Occipital lobe (tissue), 1 donor: ENCODE measurements at regions not wholly inside any gene's neighbourhood (a gene's known extent, or its start where the extent isn't known, plus 50 kb on each side); places are given as distances from the start of the nearest gene placed in this dataset.

Experiments used
- DNase-seq: peaks from one replicate; lab custom pipeline; 2025; lab: John Stamatoyannopoulos, UW

DNA sequence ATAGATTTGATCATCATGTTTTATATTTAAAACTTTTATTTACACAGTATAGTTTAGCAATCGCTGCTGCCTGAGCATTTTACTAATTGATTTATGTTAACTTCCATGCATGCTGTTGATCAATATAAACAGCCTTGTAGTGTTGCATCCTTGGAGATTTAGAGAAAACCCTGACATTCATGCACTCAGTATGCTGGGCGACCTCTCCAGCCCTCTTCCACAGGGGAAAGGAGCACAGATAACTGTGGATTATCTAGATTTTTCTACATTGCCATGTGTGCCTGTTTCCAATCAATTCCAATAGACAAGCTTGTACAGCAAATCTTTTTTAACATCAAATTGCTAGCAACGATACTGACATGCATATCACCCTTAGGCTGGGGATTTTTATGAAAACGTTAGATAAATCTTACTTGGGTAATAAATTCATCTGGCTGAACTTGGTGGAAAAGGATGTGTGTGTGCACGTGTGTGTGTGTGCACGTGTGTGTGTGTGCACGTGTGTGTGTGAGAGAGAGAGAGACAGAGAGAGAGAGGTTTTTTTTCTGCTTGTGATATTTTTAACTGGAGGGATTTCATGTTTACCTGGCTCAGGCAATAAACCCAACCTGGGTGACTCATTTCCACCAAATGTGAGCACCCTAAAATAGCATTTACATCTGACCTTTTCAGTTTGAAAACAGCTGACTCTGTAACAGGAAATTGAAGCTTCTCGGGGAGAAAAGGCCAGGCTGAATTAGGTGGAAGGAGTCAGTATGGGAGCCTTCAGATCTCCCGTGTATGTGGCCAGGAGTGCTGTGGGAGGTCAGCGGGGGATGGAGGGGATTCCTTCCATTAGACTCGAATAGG, 339.8 kb downstream of the PRDM2 start:
- no peak for DNase-seq

DNA sequence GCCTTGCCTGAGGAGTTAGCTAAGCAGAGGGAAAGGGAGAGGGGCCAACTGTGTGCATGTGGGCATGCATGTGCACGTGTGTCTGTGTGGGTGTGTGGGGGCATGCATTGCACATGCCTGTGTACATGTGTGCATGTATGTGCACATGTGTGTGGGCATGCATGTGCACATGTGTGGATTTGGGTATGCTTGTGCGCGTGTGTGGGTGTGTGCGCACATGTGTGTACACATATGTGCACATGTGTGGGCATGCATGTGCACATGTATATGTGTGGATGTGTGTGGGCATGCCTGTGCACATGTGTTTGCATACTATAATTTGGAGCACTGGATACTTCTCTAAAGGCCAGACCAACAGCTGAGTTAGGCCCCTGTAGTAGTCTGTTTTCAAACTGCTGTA, 350.0 kb downstream of the PRDM2 start:
- DNase-seq = no peak

DNA sequence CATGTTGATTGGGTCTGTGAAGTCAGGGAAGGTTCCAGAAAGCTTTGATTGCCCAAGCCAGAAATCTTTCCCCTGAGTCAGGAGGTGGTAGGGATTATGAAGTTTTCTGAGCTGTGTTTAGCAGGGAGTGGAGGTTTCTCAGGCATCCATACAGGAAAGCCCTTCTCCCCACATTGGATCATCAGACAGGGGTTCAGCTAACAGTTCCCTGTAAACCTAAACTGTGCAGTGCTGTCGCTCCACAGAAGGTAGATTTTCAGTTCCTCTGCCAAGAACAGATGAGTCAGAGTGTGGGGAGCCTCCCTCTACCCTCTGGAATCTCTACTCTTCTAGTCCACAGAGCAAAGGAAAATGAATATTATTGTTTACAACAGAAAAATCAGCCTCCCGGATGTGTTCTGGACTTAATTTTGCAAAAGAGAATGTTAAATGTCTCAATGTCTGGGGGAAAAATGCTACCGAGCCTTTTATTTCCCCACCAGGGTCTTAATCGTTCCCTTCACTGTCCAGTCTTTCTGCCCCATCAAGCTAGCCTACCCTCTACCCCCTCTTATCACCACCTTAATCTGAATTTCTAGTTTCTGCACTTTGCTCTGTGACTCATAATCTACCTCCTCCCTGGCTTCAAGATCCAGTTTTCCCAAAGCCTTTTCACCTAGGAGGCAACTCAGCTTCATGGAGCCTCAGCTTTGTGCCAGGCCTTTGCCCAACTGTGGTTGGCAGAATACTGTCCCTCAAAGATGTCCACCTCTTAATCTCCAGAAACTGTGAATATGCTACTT, 355.6 kb downstream of the PRDM2 start:
- DNase-seq = peak; percentile 6

DNA sequence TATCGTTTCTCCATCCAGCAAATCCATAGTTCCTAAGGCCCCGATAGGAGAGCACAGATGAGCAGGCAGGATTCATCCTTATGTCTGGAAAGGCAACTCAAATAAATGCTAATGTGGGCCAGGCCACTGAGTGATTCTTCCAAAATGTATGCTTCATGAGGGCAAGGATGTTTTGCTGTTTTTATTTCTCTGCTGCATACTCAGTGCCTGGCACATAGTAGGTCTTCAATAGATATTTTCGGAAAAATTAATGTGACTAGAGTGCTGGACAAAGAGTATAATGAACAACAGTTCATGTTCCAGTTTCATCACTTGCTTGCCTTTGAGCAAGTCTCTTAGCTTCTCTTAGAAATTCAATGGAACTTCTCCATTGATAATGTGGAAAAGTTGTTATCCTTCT, 357.7 kb downstream of the PRDM2 start:
- no peak for DNase-seq

DNA sequence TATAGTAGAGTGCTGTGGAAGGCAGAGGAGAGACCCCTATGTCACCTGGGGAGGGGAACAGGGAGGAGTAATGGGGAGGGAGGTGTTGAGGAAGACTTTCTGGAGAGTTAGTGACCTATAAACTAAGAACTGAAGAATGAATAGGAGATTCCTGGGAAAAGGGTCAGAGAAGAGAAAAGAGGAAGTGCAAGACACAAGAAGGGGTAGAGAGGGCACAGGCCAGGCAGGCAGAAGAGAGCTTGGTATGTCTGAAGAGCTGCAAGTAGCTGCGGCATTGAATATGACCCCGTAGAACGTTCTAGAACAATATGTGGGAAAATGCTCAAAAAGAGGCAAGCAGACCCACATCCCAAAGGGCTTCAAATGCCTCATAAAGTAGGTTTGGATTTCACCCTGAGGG, 361.2 kb downstream of the PRDM2 start:
- DNase-seq = no peak

DNA sequence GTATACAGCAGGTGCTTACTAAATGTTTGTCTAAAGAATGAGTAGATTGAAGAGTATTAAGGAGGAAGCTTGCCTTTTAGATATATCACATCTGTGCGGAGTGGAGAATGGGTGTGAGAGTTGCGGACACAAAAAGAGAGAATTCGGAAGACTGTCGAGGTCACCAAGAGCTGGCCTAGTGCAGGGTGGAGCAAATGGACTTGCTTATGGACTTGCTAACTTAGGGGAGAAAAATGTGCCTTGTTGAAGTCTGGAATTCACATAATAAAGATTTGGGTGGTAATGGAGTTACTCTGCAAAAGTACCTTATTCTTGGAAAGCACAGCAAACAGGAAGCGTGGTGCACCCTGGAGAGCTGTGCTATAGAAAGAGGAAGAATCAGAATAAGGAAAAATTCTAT, 361.7 kb downstream of the PRDM2 start:
- no peak for DNase-seq

DNA sequence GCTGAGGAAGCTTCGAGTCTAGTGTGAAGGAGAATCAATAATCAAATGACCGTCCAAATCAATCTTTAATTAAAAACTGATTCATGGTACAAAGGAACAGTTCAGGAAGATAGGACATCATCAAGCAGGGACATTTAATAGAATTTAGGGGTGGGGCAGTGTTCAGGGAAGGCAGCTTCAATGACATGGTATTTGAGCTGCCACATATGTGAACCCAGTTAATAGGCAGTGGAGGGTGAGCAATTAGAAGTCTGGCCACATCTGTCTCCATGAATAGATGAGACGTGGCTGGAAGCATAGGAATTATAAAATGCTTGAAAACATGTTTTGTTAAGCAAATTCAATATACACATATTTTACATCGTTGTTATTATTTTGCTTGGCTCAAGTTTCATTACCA, 362.7 kb downstream of the PRDM2 start:
- no peak for DNase-seq

DNA sequence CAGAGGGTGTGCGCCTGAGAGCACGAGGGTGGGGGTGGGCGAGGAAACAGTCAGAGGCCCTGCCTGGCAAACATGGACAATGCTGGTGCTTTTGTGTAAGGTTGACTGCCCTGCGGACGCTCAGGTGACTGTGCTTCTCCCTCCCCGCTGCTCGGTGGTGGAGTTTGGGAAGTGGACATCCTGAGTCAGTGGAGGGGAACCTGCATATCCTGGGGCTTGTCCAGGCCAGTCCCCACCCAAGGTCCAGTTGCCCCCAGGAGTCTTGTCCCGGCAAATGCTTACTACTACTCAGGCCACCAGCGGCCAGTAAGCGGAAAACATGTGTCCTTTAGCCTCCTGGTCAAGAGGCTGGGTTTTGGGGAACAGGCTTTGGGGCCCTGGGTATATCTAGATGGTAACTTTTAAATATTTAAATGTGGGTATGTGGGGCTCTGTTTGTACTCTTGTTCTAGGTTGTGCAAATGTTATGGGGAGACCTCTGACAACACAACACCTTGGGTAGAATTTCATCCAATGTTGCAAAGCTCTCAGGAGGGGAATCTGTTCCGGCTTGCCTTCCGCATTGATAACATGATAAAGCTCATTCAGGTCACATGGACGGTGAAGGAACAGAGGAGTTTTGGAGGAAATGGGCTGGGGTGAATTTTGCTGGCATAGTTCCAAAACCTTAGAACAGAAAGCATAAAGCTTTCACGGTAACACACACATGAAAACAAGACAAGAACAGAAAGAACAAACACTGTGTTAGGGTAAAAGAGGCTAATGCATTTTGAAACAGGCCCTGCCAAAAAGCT, 364.9 kb downstream of the PRDM2 start:
- DNase-seq = no peak

DNA sequence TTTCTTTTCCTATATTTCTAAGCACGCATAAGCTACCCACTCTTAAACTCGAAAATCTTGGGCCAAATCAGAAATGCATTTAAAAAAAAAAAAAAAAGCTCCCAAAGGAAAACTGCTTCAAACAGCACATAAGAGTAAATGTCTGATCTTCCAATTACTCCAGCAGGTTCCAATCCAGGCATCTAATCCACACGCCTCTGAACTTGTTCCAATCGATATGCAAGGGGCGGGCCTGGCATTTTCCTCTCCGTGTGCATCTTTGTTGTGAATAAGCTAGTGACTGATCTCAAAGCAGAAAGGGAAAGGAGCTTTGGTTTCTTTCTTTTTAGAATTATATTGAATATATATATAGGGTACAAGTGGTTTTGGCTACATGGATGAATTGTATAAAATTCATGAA, 365.5 kb downstream of the PRDM2 start:
- DNase-seq = no peak

DNA sequence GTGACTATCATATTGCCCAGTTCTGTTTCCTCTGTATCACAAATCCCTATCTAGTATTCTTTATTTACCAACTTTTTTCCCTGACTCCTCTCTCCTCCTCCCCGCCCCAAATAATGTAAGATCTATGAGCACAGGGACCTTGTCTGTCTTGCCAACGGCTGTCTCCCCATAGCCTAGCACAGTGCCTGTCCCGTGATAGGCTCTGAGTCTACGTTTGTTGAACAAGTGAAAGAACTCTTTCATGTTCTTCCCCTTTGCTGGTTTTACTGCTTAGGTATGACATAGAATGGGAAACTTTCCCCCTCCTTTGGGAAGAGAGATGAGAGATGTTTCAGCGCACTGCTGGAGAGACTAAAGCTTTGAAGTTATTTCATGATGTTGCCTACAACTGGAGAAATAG, 367.0 kb downstream of the PRDM2 start:
- no peak for DNase-seq

DNA sequence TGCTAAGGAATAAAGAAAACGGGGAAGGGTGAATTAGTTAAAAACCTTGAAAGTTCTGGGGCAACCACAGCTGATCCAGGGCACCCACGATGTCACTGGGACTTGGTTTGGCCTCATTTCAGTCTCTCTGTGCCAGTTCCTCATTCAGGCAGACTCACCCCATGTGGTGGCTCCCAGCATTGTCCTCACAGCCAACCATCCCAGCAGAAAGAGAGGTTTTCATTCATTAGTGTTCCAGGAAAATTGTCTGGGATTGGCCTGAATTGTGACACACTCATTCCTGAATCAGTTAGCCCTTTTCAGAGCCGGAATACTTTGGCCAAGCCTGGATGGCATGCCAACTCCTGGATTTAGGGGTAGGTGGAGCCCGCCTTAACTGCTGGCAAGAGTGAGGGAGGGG, 367.7 kb downstream of the PRDM2 start:
- DNase-seq = no peak

DNA sequence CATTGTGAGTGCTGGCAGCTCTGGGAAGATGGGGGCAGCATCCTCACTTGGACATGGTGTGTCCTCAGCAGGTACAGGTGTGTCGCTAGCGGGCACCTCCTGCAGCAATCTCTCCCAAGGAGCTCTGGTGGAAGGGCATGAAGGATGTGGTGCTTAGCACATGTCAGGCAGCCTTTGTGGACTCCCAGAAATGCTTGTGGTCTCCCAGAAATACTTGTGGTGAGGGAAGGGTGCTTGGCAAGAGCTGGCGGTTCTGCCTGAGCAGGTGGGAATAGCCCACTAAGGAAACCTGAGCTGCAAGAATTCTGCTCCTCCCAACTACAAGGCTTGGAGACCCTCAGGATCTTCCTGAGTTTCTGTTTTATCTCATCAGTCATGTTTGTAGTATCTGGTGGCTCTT, 371.6 kb downstream of the PRDM2 start:
- no peak for DNase-seq

DNA sequence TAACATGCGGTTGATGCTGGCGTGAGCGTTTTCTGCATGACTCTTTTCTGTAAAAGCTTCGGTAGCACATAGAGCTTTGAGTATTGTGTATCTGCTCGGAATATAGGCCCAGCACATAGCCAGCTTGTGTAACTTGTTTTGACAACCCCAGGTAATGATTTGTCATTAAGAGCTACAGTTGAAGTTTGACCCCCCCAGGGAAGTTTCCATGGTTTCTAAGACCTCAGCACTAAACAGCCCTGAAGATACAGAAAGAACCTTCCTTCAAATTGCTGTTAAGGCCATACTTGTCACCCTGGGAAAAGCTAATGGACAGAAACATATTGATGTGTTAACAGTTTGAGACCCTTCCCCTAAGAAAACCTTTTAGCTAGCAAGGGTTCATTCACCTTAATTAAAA, 380.7 kb downstream of the PRDM2 start:
- DNase-seq = no peak

DNA sequence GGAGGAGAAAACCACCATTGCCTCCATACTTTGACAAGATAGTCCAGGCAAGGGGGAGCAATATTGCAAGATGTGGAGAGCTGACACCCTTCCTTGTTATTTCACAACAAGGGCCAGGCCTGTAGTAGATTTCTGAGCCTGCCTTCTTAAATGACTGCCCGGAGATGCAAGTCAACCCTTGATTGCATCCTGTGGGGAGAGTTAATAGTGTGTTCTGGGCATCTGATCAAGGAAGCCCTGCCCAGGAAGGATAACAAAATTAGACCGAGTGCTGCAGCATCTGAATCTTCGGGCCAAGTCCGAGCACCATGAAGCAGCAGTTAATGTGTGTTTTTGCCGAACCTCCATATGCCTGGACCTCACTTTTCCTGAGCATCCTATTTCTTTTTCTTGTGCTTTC, 382.3 kb downstream of the PRDM2 start:
- DNase-seq = no peak

DNA sequence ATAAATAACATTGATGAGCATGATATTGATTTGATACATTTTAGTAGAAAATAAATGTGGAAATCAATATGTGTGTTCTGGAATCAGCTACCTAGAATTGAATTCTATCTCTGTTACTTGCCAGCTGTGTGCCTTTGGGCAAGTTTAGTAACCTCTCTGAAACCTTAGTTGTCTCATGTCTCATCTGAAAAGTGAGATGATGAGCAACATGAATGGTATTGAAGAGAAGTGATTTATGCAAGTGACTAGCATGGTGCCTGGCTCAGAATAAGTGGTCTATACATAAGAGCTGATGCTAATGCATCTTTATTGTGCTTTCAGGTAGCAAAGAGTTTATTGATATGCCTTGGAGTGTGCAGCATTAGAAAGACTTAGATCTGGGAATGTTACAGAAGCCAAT, 383.3 kb downstream of the PRDM2 start:
- no peak for DNase-seq

DNA sequence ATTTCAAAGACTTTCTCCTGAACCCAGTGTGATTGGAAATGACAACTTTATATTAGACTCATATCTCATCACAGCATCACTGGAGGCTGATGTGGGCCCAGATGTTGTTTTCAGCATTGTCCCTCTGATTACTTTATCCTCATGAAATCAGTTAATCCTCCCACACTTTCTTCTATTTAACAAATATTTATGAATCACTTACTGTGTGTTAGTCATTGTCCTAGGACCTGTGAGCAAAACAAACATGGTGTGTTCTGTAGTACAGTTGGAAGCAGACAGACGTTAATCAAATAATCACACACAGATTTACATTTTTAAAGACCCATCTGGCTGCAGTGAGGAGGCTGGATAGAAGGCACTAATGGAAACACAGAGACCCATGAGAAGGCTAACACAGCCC, 383.7 kb downstream of the PRDM2 start:
- DNase-seq = no peak

DNA sequence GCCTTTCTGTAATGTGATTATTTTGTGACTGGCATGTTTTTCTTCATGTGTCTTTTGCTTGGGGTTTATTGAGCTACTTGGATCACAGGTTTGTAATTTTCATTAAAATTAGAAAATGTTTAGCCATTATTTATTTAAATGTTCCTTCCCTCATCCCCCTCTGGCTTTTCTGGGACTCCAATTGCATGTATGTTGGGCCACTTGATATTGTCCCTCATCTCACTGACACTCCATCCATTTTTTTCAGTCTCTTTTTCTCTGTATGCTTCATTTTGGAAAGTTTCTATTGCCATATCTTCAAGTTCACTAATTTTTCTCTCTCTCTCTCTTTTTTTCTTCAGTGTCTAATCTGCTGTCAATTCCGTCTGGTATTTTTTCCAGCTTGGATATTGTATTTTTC, 390.1 kb downstream of the PRDM2 start:
- no peak for DNase-seq

DNA sequence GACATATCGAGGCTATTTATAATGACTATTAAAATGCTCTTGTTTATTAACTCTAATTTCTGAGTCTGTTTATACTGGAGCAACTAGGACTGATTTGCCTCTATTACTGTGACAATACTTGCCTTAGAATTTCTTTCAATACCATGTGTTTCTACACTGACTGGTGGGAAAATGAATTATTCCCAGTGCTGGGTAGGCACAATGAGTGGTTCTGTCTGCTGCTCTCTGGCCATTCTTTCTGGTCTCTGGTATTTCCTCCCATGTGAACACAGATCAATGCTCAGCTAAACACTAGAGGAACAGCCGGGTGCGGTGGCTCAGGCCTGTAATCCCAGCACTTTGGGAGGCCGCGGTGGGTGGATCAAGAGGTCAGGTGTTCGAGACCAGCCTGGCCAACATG, 390.5 kb downstream of the PRDM2 start:
- DNase-seq = no peak

DNA sequence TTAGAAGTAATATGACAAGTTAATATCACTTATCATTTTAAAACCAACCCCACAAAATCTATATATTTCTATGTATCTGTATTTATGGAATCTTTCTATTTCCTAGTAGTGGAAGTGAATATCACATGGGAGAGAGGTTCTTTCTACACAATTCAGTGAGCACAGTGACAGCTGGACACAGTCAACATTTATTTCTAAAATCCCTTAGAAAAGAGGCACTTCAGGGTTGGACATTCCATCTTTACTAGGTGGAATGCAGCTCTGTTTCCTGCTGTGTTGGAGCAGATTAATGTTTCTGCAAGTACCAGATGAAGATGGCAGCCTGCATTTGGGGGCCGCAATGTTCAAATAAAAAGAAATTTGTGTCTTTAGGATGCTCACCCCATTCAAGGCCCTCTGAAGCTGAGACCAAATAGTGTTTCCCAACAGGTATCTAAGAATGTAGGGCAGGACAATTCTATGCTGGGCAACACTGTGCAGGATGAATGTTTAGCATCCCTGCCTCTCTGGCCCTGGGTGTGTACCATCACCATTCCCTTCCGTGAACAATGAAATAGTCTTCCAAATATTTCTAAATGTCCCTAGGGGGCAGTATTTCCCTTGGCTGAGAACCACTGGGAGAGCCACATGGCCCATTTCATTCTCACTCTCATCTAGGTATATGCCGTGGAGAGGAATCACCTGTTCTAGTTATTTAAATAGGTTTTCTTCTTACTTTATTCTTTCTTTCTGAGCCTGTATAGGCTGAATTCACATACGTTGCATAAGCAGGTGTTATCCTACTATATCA, 394.8 kb downstream of the PRDM2 start:
- no peak for DNase-seq

DNA sequence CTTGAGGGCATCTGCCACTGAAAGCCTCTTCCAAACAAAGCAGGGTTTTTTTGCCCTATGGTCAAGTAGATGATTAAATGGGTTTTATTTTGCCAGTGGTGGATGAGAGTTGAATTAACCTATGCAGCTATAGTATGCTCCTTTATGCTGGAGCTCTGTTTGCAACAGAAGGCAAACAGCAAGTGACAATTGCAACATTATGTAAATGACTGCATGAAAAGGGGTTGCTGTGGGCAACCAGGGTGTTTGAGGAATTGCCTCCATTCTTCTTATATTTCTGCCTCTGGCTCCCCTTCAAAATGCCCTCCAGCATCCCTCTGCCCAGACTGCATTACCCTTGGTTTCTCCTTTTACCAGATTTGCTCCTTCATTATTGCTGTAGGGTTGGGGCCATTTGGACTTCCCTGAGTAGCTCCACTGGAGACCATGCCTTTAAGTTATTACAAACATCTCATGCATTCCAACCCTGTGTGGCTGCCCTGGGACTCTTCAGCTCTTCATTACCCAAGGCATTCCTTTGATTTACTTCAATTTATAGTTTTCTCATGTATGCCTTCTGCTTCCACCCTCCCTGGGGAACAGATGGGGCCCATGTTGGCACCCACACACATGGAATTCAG, 398.4 kb downstream of the PRDM2 start:
- no peak for DNase-seq

DNA sequence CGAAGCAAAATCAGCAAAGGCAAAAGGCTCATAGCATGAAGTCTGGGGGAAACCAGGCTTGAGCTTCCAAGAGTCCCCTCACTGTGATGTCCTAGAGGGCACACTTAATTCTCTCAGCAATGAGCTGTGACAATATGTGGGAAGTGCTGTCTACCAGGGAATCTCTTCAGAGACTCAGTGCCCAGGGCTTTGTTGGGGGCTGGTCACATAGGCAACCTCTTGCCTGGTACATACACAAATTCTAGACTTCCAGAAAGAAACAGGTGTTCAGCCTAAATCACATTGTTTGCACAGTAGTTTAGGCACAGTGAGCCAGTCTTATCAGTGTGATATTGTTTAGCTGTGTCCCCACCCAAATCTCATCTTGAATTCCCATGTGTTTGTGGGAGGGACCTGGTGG, 400.5 kb downstream of the PRDM2 start:
- no peak for DNase-seq
